ENCODE measurements at regions not wholly inside any gene's neighbourhood (a gene's known extent, or its start where the extent isn't known, plus 50 kb on each side); places are given as distances from the start of the nearest gene placed in this dataset.

DNA sequence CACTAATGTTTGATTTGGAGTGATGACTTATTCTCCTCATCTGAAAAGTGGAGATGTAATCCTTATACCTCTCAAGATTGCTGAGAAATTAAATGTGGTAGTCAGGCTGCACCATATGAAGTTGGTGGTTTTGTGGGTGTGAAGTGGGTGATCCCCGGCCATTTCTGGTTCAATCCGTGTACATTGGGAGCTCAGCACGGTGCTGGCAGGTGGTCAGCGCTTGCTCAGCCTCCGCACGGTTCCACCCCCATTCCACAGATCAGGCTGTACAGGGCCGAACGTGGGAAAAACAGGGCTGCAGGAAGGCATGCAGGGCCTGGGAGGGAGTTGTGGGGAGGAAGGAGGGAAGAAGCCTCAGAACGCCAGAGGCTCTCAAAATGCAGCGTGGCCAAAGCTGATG is 198.3 kb downstream of the INO80D start:
- TF ChIP-seq GATA1 (IDR thresholded peaks at IDR 0.05; ENCODE audit: low read depth, low read length) (no peak), POLR2A (IDR thresholded peaks at IDR 0.05; ENCODE audit: low read length) (no peak)

Data from erythroblast (primary cell).